Urothelium cell line (cell line): ENCODE measurements at regions not wholly inside any gene's neighbourhood (a gene's known extent, or its start where the extent isn't known, plus 50 kb on each side); places are given as distances from the start of the nearest gene placed in this dataset.

Source experiments
- DNase-seq: peaks from one replicate; pipeline ENCODE4 v3.0.0; 2011; ENCODE audit warnings: low spot score, mixed read lengths
- FAIRE-seq: peaks from 2 replicates; lab custom pipeline; 2011; peaks lifted over from hg19 to GRCh38; lab: Jason Lieb, UNC

- FAIRE-seq (no peak), DNase-seq (no peak)
Measured at GRCh38 chr2:8388781-8389180, 293.1 kb upstream of the ID2 start.

GRCh38 chr2:8389431-8390108 lies 292.3 kb upstream of the ID2 start:
- no peak for FAIRE-seq

DNA sequence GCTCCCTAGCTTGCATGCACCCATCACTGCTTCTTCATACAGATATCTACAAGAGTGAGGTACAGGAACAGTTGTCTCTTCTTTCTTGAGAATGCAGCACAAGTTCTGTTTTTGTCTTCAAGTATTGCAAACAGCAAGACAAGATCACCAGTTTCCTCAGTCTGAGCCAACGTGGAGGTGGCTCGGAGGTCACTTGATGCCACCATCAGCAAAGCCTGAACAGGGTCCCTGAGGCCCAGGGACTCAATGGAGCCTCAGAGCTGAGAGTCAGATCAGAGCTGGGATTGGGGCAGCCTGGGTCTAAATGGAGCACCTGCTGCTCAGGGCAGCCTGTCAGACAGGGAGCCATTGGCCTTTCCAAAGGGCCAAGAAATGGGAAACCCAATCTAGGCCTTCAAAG lies 290.7 kb upstream of the ID2 start:
- FAIRE-seq, result no peak

More at GRCh38 chr2:8389431-8390108, 292.3 kb upstream of the ID2 start:
- no peak for DNase-seq

GRCh38 chr2:8391584-8391983 lies 290.3 kb upstream of the ID2 start:
- no peak for FAIRE-seq
- DNase-seq, result no peak

More for the DNA sequence above, 290.7 kb upstream of the ID2 start:
- no peak for DNase-seq

GRCh38 chr2:8392098-8392866 lies 289.6 kb upstream of the ID2 start:
- FAIRE-seq (no peak), DNase-seq (no peak)

- DNase-seq (no peak), FAIRE-seq (no peak)
Measured at GRCh38 chr2:8393506-8393905, 288.4 kb upstream of the ID2 start.

DNA sequence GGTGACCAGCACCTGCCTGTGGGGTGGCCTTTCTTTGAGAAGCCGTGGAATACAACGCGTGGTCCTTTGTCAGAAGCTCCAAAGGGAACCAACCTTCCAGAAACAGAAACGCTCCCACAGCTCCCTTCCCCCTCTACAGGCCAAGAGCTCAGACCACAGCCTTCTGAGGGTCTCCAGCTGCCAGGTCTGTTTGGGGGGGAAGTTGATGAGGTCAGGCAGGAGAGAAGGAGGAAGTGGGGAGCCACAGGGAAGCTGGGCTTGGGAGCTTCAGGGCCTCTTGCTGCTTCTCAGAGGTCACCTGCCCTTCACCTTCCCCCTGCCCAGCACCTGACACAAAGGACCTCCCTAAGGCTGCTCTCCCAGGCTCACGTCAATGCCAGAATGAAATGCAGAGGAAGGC lies 287.7 kb upstream of the ID2 start:
- DNase-seq (no peak), FAIRE-seq (no peak)

DNA sequence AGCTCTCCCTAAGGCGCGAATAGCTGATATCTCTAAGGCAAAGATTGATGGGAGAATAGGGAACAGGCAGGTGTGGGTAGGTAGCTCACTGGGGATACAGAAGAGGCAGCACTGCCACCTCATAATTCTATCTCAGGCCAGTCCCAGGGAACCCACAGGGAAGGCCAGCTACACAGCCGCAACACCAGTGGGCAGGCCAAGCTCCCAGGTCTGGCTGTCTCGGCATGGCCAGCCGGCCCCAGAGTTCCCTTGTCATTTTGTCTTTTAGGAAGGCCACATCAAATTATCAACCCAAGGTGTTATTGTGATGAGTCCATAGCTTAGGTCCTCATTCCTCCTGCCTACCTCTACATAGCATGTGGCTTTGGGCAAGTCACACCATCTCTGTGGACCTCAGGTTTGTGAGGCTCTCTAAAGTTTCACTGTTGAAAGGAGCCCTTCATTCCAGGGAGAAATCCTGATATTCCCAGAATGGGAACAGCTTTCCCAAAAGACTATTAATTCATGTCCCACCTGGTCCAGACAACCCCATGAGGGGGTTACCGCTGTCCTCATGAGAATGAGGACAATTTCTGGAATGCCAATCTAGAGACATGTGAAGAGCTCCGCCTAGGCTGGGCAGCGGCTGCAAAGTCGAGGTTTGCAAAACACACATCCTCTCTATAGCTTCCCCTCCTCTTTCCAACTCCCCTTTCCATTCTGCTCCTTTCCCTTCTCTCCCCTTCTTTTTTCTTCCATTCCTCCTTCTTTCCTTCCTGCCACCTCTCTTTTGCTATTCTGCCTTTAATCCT lies 287.1 kb upstream of the ID2 start:
- no peak for FAIRE-seq

DNA sequence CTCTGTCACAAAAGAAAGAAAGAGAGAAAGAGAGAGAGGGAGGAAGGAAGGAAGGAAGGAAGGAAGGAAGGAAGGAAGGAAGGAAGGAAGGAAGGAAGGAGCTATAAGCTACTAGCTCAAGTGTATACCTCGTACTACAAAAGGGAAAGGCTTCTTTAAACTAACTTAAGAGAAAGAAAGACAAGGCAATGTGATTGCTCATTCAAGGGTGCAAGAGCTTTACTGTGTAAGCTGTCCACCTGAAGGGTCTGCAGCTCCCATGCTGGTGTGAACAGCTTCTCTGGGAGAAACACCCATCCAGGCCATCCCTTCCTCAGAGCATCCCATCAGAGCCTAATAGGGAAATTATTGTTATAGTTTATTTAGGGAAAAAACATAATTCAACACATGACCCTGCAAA lies 286.1 kb upstream of the ID2 start:
- no peak for FAIRE-seq

More for the DNA sequence above, 287.1 kb upstream of the ID2 start:
- no peak for DNase-seq

DNA sequence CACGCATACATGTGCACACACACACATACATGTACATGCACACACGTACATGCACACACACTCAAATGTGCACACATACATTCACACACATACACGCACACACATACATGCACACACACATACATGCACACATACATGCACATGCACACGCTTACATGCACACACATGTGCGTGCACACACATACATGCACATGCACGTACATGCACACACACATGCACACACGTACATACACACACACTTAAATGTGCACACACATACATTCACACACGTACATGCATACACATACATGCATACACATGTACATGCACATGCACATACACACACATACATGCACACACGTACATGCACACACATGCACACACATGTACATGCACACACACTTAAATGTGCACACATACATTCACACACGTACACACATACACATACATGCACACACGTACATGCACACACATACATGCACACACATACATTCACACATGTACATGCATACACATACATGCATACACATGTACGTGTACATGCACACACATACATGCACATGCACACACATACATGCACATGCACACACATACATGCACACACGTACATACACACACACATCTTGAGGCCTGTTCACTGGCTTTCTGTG lies 283.7 kb upstream of the ID2 start:
- peak; percentile 99 for FAIRE-seq
- no peak for DNase-seq

More for the DNA sequence above, 286.1 kb upstream of the ID2 start:
- no peak for DNase-seq

DNA sequence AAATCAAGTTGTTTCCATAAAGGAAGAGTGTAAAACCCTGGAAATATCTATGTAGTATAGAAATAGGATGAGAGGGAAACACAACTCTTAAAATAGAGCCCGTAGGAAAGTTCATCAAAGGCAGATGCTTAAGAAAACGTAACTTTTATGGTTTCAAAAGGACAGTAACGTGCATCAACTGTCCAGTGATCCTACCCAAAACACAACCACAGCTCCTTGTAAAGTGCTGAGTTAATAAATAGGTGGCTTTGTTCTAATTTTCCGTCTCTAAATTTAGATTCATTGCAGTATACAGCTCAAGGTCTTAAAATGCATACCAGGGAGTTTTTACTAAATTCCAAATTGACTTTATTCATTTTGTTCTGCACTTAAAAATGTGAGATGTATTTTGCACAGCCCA lies 282.1 kb upstream of the ID2 start:
- DNase-seq (no peak), FAIRE-seq (no peak)

- DNase-seq (no peak), FAIRE-seq (no peak)
Measured at GRCh38 chr2:8400196-8400595, 281.7 kb upstream of the ID2 start.

- FAIRE-seq (no peak), DNase-seq (no peak)
Measured at GRCh38 chr2:8402222-8402621, 279.6 kb upstream of the ID2 start.

DNA sequence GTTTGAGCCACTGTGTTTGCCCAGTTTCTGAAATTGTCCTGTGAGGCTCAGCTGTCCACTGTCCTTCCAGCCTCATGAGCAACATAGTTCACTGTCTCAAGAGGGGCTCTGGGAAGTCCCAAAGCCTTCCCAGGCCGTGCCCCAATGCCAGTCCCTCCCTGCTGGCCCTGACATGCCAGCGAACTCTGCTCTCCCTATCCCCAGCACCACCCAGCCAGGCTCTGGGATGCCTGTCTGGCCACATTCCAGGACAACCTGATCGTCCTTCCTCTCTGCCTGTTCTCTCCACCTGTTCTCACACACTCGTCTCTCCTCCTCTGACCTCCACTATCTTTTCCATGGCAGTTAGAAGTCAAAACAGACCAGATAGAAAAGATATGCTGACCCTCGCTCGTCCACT lies 278.0 kb upstream of the ID2 start:
- FAIRE-seq (no peak), DNase-seq (no peak)

DNA sequence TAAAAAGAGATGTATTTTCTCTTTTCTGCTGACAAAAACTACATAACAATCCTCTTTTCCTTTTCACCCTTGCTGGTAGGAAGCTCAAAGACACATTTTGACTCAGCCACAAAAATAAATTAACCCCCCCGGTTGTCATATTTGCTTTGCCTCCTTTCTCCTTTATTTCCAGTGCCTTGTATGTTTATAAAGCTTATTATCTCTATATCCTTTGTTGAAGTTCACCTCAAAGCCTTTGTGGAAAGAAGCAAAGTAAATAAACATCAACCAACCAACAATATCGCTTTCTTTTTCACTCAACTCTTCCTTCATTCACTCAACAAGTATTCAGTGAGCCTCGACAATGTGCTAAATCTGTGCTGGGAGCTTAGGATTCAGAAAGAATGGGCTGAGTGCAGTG lies 276.5 kb upstream of the ID2 start:
- no peak for DNase-seq
- FAIRE-seq, result no peak

DNA sequence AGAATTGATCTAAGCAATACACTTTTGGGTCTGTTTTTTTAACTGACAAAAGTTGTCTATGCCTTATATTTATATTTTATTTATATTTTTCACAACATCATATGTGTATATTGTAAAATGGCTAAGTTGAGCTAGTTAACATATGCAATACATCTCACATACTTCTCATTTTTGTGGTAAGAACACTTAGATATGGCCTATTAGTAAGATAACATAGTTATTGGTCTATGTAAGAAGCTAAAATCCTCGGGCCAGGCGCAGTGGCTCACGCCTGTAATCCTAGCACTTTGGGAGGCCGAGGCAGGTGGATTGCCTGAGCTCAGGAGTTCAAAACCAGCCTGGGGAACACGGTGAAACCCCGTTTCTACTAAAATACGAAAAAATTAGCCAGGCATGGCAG lies 275.6 kb upstream of the ID2 start:
- no peak for FAIRE-seq
- DNase-seq, result no peak

DNA sequence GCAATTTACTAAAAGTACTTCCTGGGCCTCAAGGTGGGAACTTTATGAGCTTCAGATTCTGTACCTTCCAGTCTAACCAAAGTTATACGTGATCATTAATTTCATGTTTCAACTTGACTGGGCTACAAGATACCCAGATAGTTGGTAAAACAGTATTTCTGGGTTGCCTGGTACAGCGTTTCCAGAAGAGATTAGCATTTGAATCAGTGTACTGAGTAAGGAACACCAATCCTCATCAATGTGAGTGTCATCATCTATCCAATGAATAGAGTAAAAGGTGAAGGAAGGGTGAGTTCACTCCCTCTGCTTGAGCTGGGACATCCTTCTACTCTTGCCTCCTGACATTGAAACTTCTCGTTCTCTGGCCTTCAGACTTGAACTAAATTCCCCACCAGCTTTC lies 274.5 kb upstream of the ID2 start:
- DNase-seq (no peak), FAIRE-seq (no peak)

- FAIRE-seq, result no peak
- DNase-seq, result no peak
Measured at GRCh38 chr2:8408560-8409460, 273.0 kb upstream of the ID2 start.

- no peak for FAIRE-seq
- DNase-seq, result no peak
Measured at GRCh38 chr2:8409461-8410260, 272.2 kb upstream of the ID2 start.
